Nephron (organoid): ENCODE measurements at regions not wholly inside any gene's neighbourhood (a gene's known extent, or its start where the extent isn't known, plus 50 kb on each side); places are given as distances from the start of the nearest gene placed in this dataset.

ENCODE experiments used
- H3K27ac Mint-ChIP-seq, 3 experiments: 2 replicates each; pipeline ENCODE4 v1.8.0; 2020; ENCODE audit warnings: mixed read lengths in 3 of 3, mild to moderate bottlenecking in 2 of 3, moderate library complexity in 1 of 3
- H3K27me3 Mint-ChIP-seq: 2 replicates; pipeline ENCODE4 v1.8.0; 2021; ENCODE audit warnings: low read depth, mild to moderate bottlenecking, moderate library complexity, mixed read lengths
- H3K36me3 Mint-ChIP-seq: 2 replicates; pipeline ENCODE4 v1.8.0; 2020; ENCODE audit warnings: low read depth, mixed read lengths
- H3K4me1 Mint-ChIP-seq: 2 replicates; pipeline ENCODE4 v1.8.0; 2020; ENCODE audit warnings: mixed read lengths
- H3K4me3 Mint-ChIP-seq, 3 experiments: 2 replicates each; pipeline ENCODE4 v1.8.0; 2020; ENCODE audit warnings: mild to moderate bottlenecking in 3 of 3, mixed read lengths in 3 of 3, moderate library complexity in 2 of 3
- H3K9me3 Mint-ChIP-seq: 2 replicates; pipeline ENCODE4 v1.8.0; 2020; ENCODE audit warnings: mixed read lengths
- CTCF ChIP-seq, 3 experiments: fragments of 200-600 bp; sonication (generic); IDR thresholded peaks; one replicate each; pipeline ENCODE4 v1.5.0; 2021; ENCODE audit warnings: antibody characterized with exemption in 3 of 3; ENCODE audit not compliant: unreplicated experiment in 3 of 3

- Mint-ChIP-seq H3K4me3 (no peak overlapping the region), H3K4me1 (peaks cover 36% of the 10 kb centered on the region), H3K27ac (peak overlapping the region; percentile 32 to 83 (median 43)), H3K9me3 (no peaks in the 10 kb centered on the region), H3K36me3 (no peaks in the 10 kb centered on the region), H3K27me3 (no peaks in the 10 kb centered on the region)
- no peak for TF ChIP-seq CTCF (IDR thresholded peaks at IDR 0.05; ENCODE audit: unreplicated experiment in 3 of 3)
These were observed 350.8 kb downstream of the NFIB start for GRCh38 chr9:13963005-13963653.

DNA sequence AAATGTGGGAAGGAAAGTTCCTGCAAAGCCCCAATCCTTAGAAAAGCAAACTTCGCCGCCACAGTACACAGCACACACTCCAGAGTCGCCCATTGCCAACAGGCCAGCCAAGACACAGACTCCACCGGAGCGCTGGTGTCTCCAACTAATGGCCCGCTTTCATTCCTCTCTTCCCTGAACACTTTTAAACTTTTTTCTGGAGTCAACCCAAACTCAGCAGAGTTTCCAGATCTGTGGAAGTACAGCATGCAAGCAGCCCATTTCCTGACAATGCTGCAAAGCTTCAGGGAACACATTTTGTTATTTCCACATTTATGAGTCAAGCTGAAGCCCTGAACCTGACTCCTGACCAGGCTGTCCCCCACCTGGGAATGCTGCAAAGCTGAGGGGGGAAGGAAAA, 351.9 kb downstream of the NFIB start:
- no peaks in the 10 kb centered on the region for H3K27me3 Mint-ChIP-seq
- peaks cover 41% of the 10 kb centered on the region for H3K4me1 Mint-ChIP-seq
- H3K4me3 Mint-ChIP-seq: no peak overlapping the region
- no peaks in the 10 kb centered on the region for H3K9me3 Mint-ChIP-seq
- H3K36me3 Mint-ChIP-seq: no peaks in the 10 kb centered on the region
- peak overlapping the region; percentile 56 to 83 (median 66) for H3K27ac Mint-ChIP-seq
- TF ChIP-seq CTCF (IDR thresholded peaks at IDR 0.05; ENCODE audit: unreplicated experiment in 3 of 3): no peak

- Mint-ChIP-seq H3K36me3 (no peaks in the 10 kb centered on the region), H3K27ac (peak overlapping the region; percentile 40 to 79 (median 77)), H3K9me3 (no peaks in the 10 kb centered on the region), H3K27me3 (no peaks in the 10 kb centered on the region), H3K4me3 (no peak overlapping the region), H3K4me1 (peaks cover 53% of the 10 kb centered on the region)
- no peak for TF ChIP-seq CTCF (IDR thresholded peaks at IDR 0.05; ENCODE audit: unreplicated experiment in 3 of 3)
These were observed 353.8 kb downstream of the NFIB start for GRCh38 chr9:13960011-13960765.

DNA sequence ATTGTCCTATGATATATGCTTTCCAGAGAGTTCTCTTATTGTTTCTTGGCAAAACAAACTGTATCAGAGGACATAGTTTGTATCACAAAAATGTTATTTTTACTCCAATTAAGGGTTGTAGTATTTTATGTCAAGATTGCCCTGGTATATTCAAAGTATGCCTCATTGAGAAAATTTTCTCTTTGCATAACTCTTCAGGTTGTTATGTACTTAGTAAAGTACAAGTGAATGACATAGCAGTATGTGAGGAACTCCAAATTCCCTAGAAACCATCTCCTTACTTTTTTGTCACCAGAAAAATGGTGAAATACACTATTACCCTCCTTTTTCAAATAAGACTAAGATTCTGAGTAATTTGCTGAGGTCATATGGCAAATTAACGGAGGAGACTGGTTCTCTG, 355.3 kb downstream of the NFIB start:
- Mint-ChIP-seq H3K27ac (no peak overlapping the region), H3K27me3 (no peaks in the 10 kb centered on the region), H3K36me3 (no peaks in the 10 kb centered on the region), H3K4me3 (no peak overlapping the region), H3K4me1 (peaks cover 55% of the 10 kb centered on the region), H3K9me3 (no peaks in the 10 kb centered on the region)
- no peak for TF ChIP-seq CTCF (IDR thresholded peaks at IDR 0.05; ENCODE audit: unreplicated experiment in 3 of 3)

DNA sequence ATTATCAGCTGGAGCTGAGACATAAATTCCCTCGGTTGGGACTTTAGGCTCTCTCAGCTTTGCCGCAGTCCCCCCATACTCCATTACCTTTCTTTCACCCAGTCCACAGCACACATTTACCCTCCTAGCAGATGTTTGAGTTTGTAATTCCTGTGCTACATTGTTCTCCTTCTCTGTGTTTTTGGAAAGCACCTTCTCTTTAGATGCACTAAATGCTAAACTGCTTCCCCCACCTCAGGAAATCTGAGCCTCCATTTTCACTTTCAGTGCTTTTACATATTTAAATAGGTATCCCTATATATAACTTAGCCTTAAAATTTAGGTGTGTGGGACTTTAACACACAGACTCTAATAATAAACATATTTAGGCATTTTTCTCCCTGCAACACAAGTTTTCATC, 356.9 kb downstream of the NFIB start:
- no peak for TF ChIP-seq CTCF (IDR thresholded peaks at IDR 0.05; ENCODE audit: unreplicated experiment in 3 of 3)
- Mint-ChIP-seq H3K36me3 (no peaks in the 10 kb centered on the region), H3K27ac (peak overlapping the region; percentile 41 to 81 (median 48)), H3K9me3 (no peaks in the 10 kb centered on the region), H3K27me3 (no peaks in the 10 kb centered on the region), H3K4me3 (peak overlapping the region in 1 of 3 experiments; percentile 26), H3K4me1 (peaks cover 46% of the 10 kb centered on the region)
